K562 (cell line): ENCODE measurements at regions not wholly inside any gene's neighbourhood (a gene's known extent, or its start where the extent isn't known, plus 50 kb on each side); places are given as distances from the start of the nearest gene placed in this dataset.

Experiments used
- ATAC-seq: fragments of 200-7000 bp; cut with Tn5 transposase; 3 replicates; pipeline ENCODE4 v1.9.1; 2020; ENCODE audit warnings: moderate library complexity
- BruUV-seq: library from RNA; stranded (reverse); fragments of 400-500 nt; replicated peaks from 2 replicates; lab custom pipeline; 2021; lab: Mats Ljungman, UMichigan
- CTCF ChIA-PET: fragments of 300-600 bp; formaldehyde crosslinking; extraction: SDS; loops from one replicate; lab custom pipeline; 2021; ENCODE audit warnings: low intra/inter-chr PET ratio; lab: Yijun Ruan, JAX
- POLR2A ChIA-PET: fragments of 300-600, 350-650 bp; sonication (Branson Sonifier 250); formaldehyde crosslinking; extraction: SDS; loops from one replicate; lab custom pipeline; 2021; ENCODE audit warnings: antibody characterized with exemption, inconsistent platforms; lab: Yijun Ruan, JAX
- DNase-seq, 4 experiments: peaks; one replicate each; pipeline versions ENCODE4 v3.0.0 to v3.0.0-alpha.2; 2011 to 2018; ENCODE audit warnings: low spot score in 3 of 4, mixed read lengths in 3 of 4; ENCODE audit errors: extremely low read depth in 1 of 4
- FAIRE-seq: peaks from 2 replicates; lab custom pipeline; 2011; peaks lifted over from hg19 to GRCh38; lab: Jason Lieb, UNC
- H2AFZ ChIP-seq: 2 replicates; pipeline ENCODE4 v1.6.0; 2011; ENCODE audit warnings: low read depth, low read length, control low read depth, inconsistent platforms
- H3K27ac ChIP-seq: fragments of 200-600 bp; 3 replicates; pipeline ENCODE4 v1.8.0; 2011; ENCODE audit warnings: low read depth, mild to moderate bottlenecking, control low read depth, inconsistent platforms, low read length, moderate library complexity, mixed read lengths; ENCODE audit errors: extremely low read depth
- H3K27me3 ChIP-seq, 2 experiments: fragments of 300-600 bp in 1 of 2; 2 replicates in 1 of 2; 3 replicates in 1 of 2; pipeline versions ENCODE4 v1.6.0 to v1.8.0; 2011; ENCODE audit warnings: inconsistent platforms in 2 of 2, low read length in 2 of 2, mild to moderate bottlenecking in 1 of 2, mixed read lengths in 1 of 2, moderate library complexity in 1 of 2; ENCODE audit not compliant: control insufficient read depth in 2 of 2, insufficient read depth in 2 of 2
- H3K36me3 ChIP-seq: fragments of 300-600 bp; 3 replicates; pipeline ENCODE4 v1.8.0; 2011; ENCODE audit warnings: mild to moderate bottlenecking, low read length, inconsistent platforms; ENCODE audit not compliant: control insufficient read depth, insufficient read depth
- H3K4me1 ChIP-seq, 2 experiments: fragments of 200-600 bp in 1 of 2; replicated peaks in 1 of 2; 2 replicates in 1 of 2; 3 replicates in 1 of 2; pipeline versions ENCODE4 v1.5.1 to v1.8.0; 2011; ENCODE audit warnings: inconsistent platforms in 2 of 2, low read length in 2 of 2, mild to moderate bottlenecking in 1 of 2, mixed read lengths in 1 of 2, moderate library complexity in 1 of 2; ENCODE audit not compliant: control insufficient read depth in 2 of 2, insufficient read depth in 2 of 2
- H3K4me2 ChIP-seq: 2 replicates; pipeline ENCODE4 v1.6.1; 2011; ENCODE audit warnings: low read length, control low read depth, inconsistent platforms, mixed read lengths; ENCODE audit not compliant: insufficient read depth
- H3K4me3 ChIP-seq: fragments of 200-600 bp; sonication (generic), shearing (Covaris generic); 2 replicates; pipeline ENCODE4 v1.5.1; 2016; ENCODE audit warnings: control low read depth, inconsistent platforms
- H3K79me2 ChIP-seq: fragments of 200-600 bp; 3 replicates; pipeline ENCODE4 v1.8.0; 2011; ENCODE audit warnings: low read length, inconsistent platforms; ENCODE audit not compliant: control insufficient read depth, insufficient read depth
- H3K9ac ChIP-seq, 2 experiments: 2 replicates each; pipeline versions ENCODE4 v1.6.0 to v1.6.1; 2011; ENCODE audit warnings: low read depth in 2 of 2, low read length in 2 of 2, control low read depth in 1 of 2, inconsistent platforms in 1 of 2, mild to moderate bottlenecking in 1 of 2, mixed read lengths in 1 of 2; ENCODE audit not compliant: insufficient read depth in 1 of 2
- H3K9me1 ChIP-seq: one replicate; pipeline ENCODE4 v1.6.0; 2011; ENCODE audit warnings: inconsistent platforms, mild to moderate bottlenecking, low read length, moderate library complexity; ENCODE audit not compliant: control insufficient read depth, insufficient read depth
- H3K9me3 ChIP-seq: replicated peaks from 2 replicates; pipeline ENCODE4 v1.5.1; 2011; ENCODE audit warnings: low read depth, low read length, inconsistent platforms; ENCODE audit not compliant: control insufficient read depth, insufficient read depth
- H4K20me1 ChIP-seq: replicated peaks from 2 replicates; pipeline ENCODE4 v1.6.1; 2011; ENCODE audit warnings: low read length, inconsistent platforms, mixed read lengths; ENCODE audit not compliant: control insufficient read depth, insufficient read depth
- COPS2 ChIP-seq: fragments of 450-650 bp; conservative IDR thresholded peaks from 2 replicates; pipeline ENCODE4 v1.6.1; 2016; ENCODE audit warnings: mild to moderate bottlenecking, moderate library complexity
- EZH2 ChIP-seq: IDR thresholded peaks from 2 replicates; pipeline ENCODE4 v1.6.1; 2012; ENCODE audit warnings: low read depth, mild to moderate bottlenecking, inconsistent platforms, low read length, borderline replicate concordance
- FOSL1 ChIP-seq: fragments of 200-800 bp; sonication (Bioruptor generic); conservative IDR thresholded peaks from 2 replicates; pipeline ENCODE4 v1.6.1; 2016; ENCODE audit warnings: missing genetic modification characterization, missing compliant biosample characterization
- HBP1 ChIP-seq: fragments of 450-650 bp; formaldehyde crosslinking; IDR thresholded peaks from 2 replicates; pipeline ENCODE4 v1.4.0; 2022; ENCODE audit warnings: missing genetic modification characterization
- HNRNPH1 ChIP-seq: fragments of 200-400 bp; formaldehyde crosslinking; optimal IDR thresholded peaks from 2 replicates; pipeline ENCODE3; 2017; ENCODE audit warnings: low read depth, mild to moderate bottlenecking, low read length, moderate library complexity
- HNRNPL ChIP-seq: fragments of 200-400 bp; formaldehyde crosslinking; IDR thresholded peaks from 2 replicates; pipeline ENCODE4 v1.6.1; 2017; ENCODE audit warnings: low read depth, mild to moderate bottlenecking, low read length
- IRF1 ChIP-seq: sonication (generic); formaldehyde crosslinking; IDR thresholded peaks from 2 replicates; pipeline ENCODE4 v1.8.0; 2022; ENCODE audit warnings: missing genetic modification reagents, mild to moderate bottlenecking, borderline replicate concordance
- JUN ChIP-seq, 2 experiments: sonication (generic) in 1 of 2; formaldehyde crosslinking in 1 of 2; IDR thresholded peaks; 2 replicates each; pipeline versions ENCODE4 v1.6.1 to v1.8.0; 2012 to 2022; ENCODE audit warnings: borderline replicate concordance in 2 of 2, mild to moderate bottlenecking in 2 of 2, improper control_type of control experiment in 1 of 2, low read depth in 1 of 2, low read length in 1 of 2, missing genetic modification reagents in 1 of 2
- MAFF ChIP-seq: IDR thresholded peaks from 2 replicates; pipeline ENCODE4 v1.6.1; 2012; ENCODE audit warnings: low read length, improper control_type of control experiment
- RUNX1 ChIP-seq: sonication (generic); IDR thresholded peaks from 2 replicates; pipeline ENCODE4 v1.6.1; 2016; ENCODE audit warnings: antibody characterized with exemption, low read depth
- SP1 ChIP-seq: sonication (generic); formaldehyde crosslinking; IDR thresholded peaks from 2 replicates; pipeline ENCODE4 v1.8.1; 2022; ENCODE audit warnings: mild to moderate bottlenecking, missing genetic modification reagents
- STAG1 ChIP-seq: sonication (generic); formaldehyde crosslinking; IDR thresholded peaks from 2 replicates; pipeline ENCODE4 v1.5.0; 2020; ENCODE audit warnings: missing genetic modification reagents, borderline replicate concordance
- ZBTB12 ChIP-seq: fragments of 250-450 bp; sonication (Bioruptor Pico); IDR thresholded peaks from 2 replicates; pipeline ENCODE4 v1.4.0; 2020
- ZFP91 ChIP-seq: sonication (generic); formaldehyde crosslinking; IDR thresholded peaks from 2 replicates; pipeline ENCODE4 v1.8.0; 2022; ENCODE audit warnings: mild to moderate bottlenecking, missing genetic modification reagents
- ZNF696 ChIP-seq: fragments of 250-450 bp; sonication (Bioruptor Pico); conservative IDR thresholded peaks from 2 replicates; pipeline ENCODE4 v1.4.0; 2020; ENCODE audit warnings: mild to moderate bottlenecking, moderate library complexity
- WGBS: fragments of 100-300 bp; shearing (Covaris generic); methylation state at CpG from one replicate; pipeline ENCODE4 v1.1.6; 2016; ENCODE audit warnings: low coverage, mixed read lengths; ENCODE audit not compliant: insufficient coverage; ENCODE audit errors: missing lambda C conversion rate; 5-methylcytosine and 5-hydroxymethylcytosine counted together
- in situ Hi-C: fragments of 300-500 bp; cut with MboI; formaldehyde crosslinking; loops from 4 replicates; pipeline ENCODE4 v1.15.0; 2018; ENCODE audit warnings: inconsistent platforms, mixed read lengths
- intact Hi-C: fragments of 100-400 bp; cut with micrococcal nuclease; formaldehyde crosslinking; loops from 2 replicates; pipeline ENCODE4 v1.14.2; 2022

GRCh38 chr14:85315733-85316290 is 214.1 kb upstream of the FLRT2 start (continued):
- TF ChIP-seq ZBTB12 (CRISPR knock-in tag) (no peak), SP1 (CRISPR knock-in tag) (no peak)

- H3K27me3 ChIP-seq, result no peaks in the 10 kb centered on the region
- no peak overlapping the region for H3K9ac ChIP-seq
- 0% methylated on average over 2 of the region's 2 CpGs for WGBS
- no peaks in the 10 kb centered on the region for H3K9me3 ChIP-seq
- BruUV-seq, result no TSS peak
- H4K20me1 ChIP-seq, result no peaks in the 10 kb centered on the region
- H2AFZ ChIP-seq, result no peak overlapping the region
- ATAC-seq, result no peak
- no peak overlapping the region for H3K4me2 ChIP-seq
- no peaks in the 10 kb centered on the region for H3K36me3 ChIP-seq
- H3K4me3 ChIP-seq, result no peak overlapping the region
- FAIRE-seq, result no peak
- intact Hi-C loops (no loop called here), in situ Hi-C loops (no loop called here)
- H3K9me1 ChIP-seq, result no peaks in the 10 kb centered on the region
- ChIA-PET CTCF (no interaction called here), POLR2A (no interaction called here)
- DNase-seq, result no peak
- H3K79me2 ChIP-seq, result no peaks in the 10 kb centered on the region
- H3K4me1 ChIP-seq, result no peaks in the 10 kb centered on the region
- no peak overlapping the region for H3K27ac ChIP-seq
- TF ChIP-seq ZFP91 (no peak), COPS2 (no peak), JUN (IDR thresholded peaks at IDR 0.05; ENCODE audit: borderline replicate concordance, low read depth, low read length) (no peak), JUN (CRISPR knock-in tag; IDR thresholded peaks at IDR 0.05; ENCODE audit: borderline replicate concordance) (no peak), RUNX1 (no peak), HNRNPH1 (no peak), IRF1 (CRISPR knock-in tag) (no peak), FOSL1 (tag) (no peak), EZH2 (no peak), HNRNPL (no peak), MAFF (no peak), HBP1 (no peak), ZNF696 (no peak), STAG1 (CRISPR knock-in tag) (no peak)
Observed at GRCh38 chr14:85316701-85317410, 213.1 kb upstream of the FLRT2 start.
